ENCODE measurements at regions not wholly inside any gene's neighbourhood (a gene's known extent, or its start where the extent isn't known, plus 50 kb on each side); places are given as distances from the start of the nearest gene placed in this dataset.

DNA sequence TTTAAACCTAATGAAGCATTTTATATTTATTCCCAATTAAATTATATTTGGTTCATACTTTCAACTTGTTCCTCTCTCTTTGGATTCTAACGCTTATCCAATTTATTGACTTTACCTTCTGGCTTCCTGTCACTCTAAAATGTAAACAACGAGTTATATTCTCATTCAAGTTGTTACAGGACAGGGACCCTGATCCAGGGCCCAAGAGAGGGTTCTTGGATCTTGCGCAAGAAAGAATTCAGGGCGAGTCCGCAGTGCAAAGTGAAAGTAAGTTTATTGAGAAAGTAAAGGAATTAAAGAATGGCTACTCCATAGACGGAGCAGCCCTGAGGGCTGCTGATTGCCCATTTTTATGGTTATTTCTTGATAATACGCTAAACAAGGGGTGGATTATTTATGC, 405.6 kb upstream of the API5 start:
- TF ChIP-seq, protein P1, sequence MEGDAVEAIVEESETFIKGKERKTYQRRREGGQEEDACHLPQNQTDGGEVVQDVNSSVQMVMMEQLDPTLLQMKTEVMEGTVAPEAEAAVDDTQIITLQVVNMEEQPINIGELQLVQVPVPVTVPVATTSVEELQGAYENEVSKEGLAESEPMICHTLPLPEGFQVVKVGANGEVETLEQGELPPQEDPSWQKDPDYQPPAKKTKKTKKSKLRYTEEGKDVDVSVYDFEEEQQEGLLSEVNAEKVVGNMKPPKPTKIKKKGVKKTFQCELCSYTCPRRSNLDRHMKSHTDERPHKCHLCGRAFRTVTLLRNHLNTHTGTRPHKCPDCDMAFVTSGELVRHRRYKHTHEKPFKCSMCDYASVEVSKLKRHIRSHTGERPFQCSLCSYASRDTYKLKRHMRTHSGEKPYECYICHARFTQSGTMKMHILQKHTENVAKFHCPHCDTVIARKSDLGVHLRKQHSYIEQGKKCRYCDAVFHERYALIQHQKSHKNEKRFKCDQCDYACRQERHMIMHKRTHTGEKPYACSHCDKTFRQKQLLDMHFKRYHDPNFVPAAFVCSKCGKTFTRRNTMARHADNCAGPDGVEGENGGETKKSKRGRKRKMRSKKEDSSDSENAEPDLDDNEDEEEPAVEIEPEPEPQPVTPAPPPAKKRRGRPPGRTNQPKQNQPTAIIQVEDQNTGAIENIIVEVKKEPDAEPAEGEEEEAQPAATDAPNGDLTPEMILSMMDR (IDR thresholded peaks at IDR 0.05): no peak

DNA sequence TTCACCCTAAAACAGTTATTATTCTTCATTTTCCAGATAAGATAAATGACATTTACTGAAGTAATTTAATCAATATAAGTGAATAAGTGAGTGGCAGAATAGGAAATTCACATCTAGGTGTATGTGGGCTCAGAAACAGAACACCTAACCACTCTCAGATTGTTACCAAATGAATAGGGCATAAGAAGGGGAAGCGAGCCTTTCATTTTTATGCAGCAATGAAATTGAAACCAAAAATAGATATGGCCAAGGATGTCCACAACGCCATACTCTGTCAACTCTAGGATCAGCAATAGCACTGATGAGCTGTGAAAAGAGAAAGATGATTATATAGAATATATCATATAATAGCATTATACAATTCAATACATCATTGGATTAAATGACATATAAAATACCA, 398.1 kb upstream of the API5 start:
- TF ChIP-seq, protein P1 (IDR thresholded peaks at IDR 0.05): no peak

DNA sequence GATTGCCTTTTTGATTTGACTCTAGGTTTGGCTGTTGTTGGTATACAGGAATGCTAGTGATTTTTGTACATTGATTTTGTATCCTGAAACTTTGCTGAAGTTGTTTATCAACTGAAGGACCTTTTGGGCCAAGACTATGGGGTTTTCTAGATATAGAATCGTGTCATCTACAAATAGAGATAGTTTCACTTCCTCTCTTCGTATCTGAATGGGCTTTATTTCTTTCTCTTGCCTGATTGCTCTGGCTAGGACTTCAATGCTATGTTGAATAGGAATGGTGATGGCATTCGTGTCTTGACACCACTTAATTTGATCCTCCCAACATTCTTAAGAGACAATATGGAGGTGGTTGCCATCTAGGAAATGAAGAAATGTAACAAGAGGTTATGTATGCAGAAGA, 388.1 kb upstream of the API5 start:
- TF ChIP-seq, protein P1 (IDR thresholded peaks at IDR 0.05): no peak

DNA sequence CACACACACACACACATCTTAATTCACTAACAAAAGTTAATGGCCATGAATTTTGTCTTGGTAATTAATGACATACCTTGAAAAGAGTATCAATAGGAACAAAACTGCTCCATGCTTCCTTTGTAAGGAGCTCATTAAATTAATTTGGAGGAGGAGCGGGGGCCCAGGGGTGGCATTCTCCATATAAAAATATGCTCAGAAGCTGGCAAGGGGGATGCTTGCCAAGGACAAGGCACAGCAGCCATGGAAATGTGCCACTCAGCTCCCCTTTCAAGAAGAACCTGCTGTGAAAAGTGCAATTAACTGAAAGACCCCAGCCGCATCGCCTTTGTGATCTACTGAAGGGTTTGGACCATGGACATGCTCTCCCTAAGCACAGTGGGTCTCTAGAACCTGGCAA, 385.9 kb upstream of the API5 start:
- TF ChIP-seq, protein P1 (IDR thresholded peaks at IDR 0.05): no peak

DNA sequence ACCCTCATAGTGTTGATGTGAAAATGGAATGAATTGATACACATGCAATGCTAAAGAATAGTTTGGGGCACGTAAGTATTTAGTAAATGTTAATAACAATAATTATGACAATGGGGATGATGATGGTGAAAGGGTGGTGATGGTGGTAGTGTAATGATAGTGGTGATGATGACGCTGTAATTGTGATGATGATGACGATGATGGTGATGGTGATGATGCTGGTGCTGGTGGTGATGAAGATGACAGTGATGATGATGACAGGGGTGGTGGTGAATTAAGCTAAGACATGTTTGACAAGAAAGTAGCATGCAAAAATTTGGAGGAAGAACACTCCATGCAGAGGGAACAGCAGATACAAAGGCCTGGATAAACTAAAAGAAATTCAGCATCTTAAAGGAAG, 364.4 kb upstream of the API5 start:
- TF ChIP-seq, protein P1 (IDR thresholded peaks at IDR 0.05): no peak

DNA sequence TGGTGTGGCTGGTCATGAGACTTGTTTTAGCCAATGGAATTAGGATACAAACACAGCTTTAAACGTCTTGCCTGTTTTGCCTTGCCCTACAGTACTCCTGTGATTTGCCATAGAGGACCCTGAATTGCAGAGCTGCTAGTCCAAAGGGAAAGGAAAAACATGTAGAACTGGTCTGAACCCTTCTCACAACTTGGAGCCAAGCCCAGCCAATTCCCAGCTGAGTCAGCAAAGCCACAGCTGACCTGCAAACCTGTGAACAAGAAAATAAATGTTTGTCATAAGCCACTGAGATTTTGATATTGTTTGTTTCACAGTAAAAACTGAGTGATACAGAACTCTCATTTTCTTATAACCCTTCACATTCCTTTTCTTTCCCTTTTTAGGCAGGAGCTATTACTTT, 360.5 kb upstream of the API5 start:
- TF ChIP-seq, protein P1 (IDR thresholded peaks at IDR 0.05): no peak

DNA sequence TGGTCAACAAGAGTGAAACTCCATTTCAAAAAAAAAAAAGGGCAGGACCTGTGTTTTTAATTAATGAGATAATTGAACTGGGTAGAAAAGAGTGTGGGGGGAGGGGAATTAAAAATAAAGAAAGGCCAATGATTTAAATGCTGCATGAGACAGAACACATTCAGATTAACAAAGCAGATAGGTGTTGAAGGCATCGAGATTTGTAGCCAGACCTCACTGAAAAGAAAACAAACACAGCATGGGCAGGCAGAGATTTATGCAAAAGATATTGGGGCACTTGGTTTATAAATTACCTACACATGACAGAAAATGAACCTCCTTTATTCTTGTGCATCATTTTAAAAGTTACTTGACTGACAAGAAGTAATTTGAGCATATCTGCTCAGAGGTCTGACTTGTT, 354.0 kb upstream of the API5 start:
- TF ChIP-seq, protein P1 (IDR thresholded peaks at IDR 0.05): no peak

DNA sequence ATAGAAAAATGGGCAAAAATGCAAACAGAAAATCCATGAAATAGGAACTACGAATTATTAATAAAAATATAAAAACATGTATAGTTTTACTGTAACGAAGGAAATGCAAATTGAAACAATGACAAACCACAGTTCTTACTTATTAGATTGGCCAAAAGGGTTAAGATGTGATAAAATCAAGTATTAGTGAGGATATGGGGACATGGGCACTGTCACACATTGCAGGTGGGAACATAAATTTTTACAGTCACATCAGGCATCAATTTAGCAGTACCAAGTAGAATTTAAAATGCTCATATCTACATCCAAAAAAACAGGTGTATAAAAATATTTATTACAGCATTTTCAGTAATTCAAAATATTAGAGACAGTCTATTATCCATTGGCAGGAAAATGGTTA, 353.2 kb upstream of the API5 start:
- TF ChIP-seq, protein P1 (IDR thresholded peaks at IDR 0.05): no peak

All from LNCAP (cell line).